A549 (cell line): ENCODE measurements at regions not wholly inside any gene's neighbourhood (a gene's known extent, or its start where the extent isn't known, plus 50 kb on each side); places are given as distances from the start of the nearest gene placed in this dataset.

Source experiments
- ATAC-seq, 2 experiments: fragments of 200-7000 bp in 1 of 2; fragments of >200 bp in 1 of 2; cut with Nextera tagmentation in 1 of 2; cut with Tn5 transposase in 1 of 2; 3 replicates each; pipeline versions ENCODE4 v1.8.0 to v1.9.1; 2018 to 2020; ENCODE audit warnings: mild to moderate bottlenecking in 1 of 2, moderate library complexity in 1 of 2
- CTCF ChIA-PET: fragments of 300-600 bp; sonication (Branson Sonifier 250); formaldehyde crosslinking; extraction: SDS; loops from one replicate; lab custom pipeline; 2021; ENCODE audit warnings: antibody characterized with exemption, inconsistent platforms; lab: Yijun Ruan, JAX
- POLR2A ChIA-PET: fragments of 350-600 bp; formaldehyde crosslinking; extraction: SDS; loops from one replicate; lab custom pipeline; 2021; ENCODE audit warnings: antibody characterized with exemption, inconsistent platforms; lab: Yijun Ruan, JAX
- DNase-seq, 2 experiments: peaks; one replicate each; pipeline versions ENCODE4 v3.0.0 to v3.0.0-alpha.2; 2011 to 2016; ENCODE audit warnings: low read depth in 1 of 2, low spot score in 1 of 2
- FAIRE-seq: peaks from 2 replicates; lab custom pipeline; 2011; peaks lifted over from hg19 to GRCh38; lab: Jason Lieb, UNC
- H3K27ac ChIP-seq, 2 experiments: fragments of >200 bp; sonication (Bioruptor Twin); formaldehyde crosslinking; 3 replicates each; pipeline ENCODE4 v1.5.1; 2016 to 2017
- H3K4me1 ChIP-seq: fragments of >200 bp; sonication (Bioruptor Twin); formaldehyde crosslinking; 3 replicates; pipeline ENCODE4 v1.6.1; 2016
- H3K4me2 ChIP-seq: fragments of >200 bp; sonication (Bioruptor Twin); formaldehyde crosslinking; 3 replicates; pipeline ENCODE4 v1.6.1; 2016
- H3K4me3 ChIP-seq: fragments of >200 bp; sonication (Bioruptor Twin); formaldehyde crosslinking; 3 replicates; pipeline ENCODE4 v1.5.1; 2016
- H3K9me3 ChIP-seq: fragments of >200 bp; sonication (Bioruptor Twin); formaldehyde crosslinking; 3 replicates; pipeline ENCODE4 v1.6.1; 2016
- CBX2 ChIP-seq: fragments of 200-600 bp; sonication (generic); IDR thresholded peaks from 2 replicates; pipeline ENCODE4 v1.6.1; 2016; ENCODE audit warnings: low read depth, mild to moderate bottlenecking, borderline replicate concordance
- CBX8 ChIP-seq: fragments of 200-600 bp; sonication (generic); IDR thresholded peaks from 2 replicates; pipeline ENCODE4 v1.6.1; 2016
- E2F6 ChIP-seq: IDR thresholded peaks from 2 replicates; pipeline ENCODE4 v1.6.1; 2012; ENCODE audit warnings: low read depth, borderline replicate concordance
- EP300 ChIP-seq, 2 experiments: fragments of >200 bp; sonication (Bioruptor Twin); formaldehyde crosslinking; IDR thresholded peaks; 2 replicates in 1 of 2; 3 replicates in 1 of 2; pipeline ENCODE4 v1.6.1; 2016 to 2017
- FOSL2 ChIP-seq, 2 experiments: fragments of 450-650 bp in 1 of 2; fragments of >200 bp in 1 of 2; sonication (Bioruptor Twin) in 1 of 2; formaldehyde crosslinking; IDR thresholded peaks; 2 replicates each; pipeline versions ENCODE4 v1.5.0 to v1.6.1; 2016 to 2020; ENCODE audit warnings: mild to moderate bottlenecking in 1 of 2, moderate library complexity in 1 of 2
- HES2 ChIP-seq: fragments of >200 bp; sonication (Bioruptor Twin); formaldehyde crosslinking; IDR thresholded peaks from 2 replicates; pipeline ENCODE4 v1.6.1; 2016
- HMGXB4 ChIP-seq: fragments of 250-450 bp; sonication (Bioruptor Pico); IDR thresholded peaks from 2 replicates; pipeline ENCODE4 v1.5.0; 2021; ENCODE audit warnings: mild to moderate bottlenecking, moderate library complexity, borderline replicate concordance
- MAFK ChIP-seq: fragments of 450-650 bp; IDR thresholded peaks from 2 replicates; pipeline ENCODE4 v1.6.1; 2014; ENCODE audit not compliant: partially characterized antibody
- MAX ChIP-seq: IDR thresholded peaks from 2 replicates; pipeline ENCODE4 v1.6.1; 2012
- MYC ChIP-seq: IDR thresholded peaks from 2 replicates; pipeline ENCODE4 v1.6.1; 2012; ENCODE audit warnings: mild to moderate bottlenecking, inconsistent platforms, low read length, improper control_type of control experiment, borderline replicate concordance
- PHF8 ChIP-seq: fragments of 200-600 bp; sonication (generic); IDR thresholded peaks from 2 replicates; pipeline ENCODE4 v1.6.1; 2016; ENCODE audit warnings: low read depth, mild to moderate bottlenecking, antibody characterized with exemption, moderate library complexity, borderline replicate concordance
- POLR2A ChIP-seq: IDR thresholded peaks from 2 replicates; pipeline ENCODE4 v1.6.1; 2012; ENCODE audit warnings: mild to moderate bottlenecking, low read length
- RAD21 ChIP-seq, 2 experiments: fragments of >200 bp in 1 of 2; sonication (Bioruptor Twin) in 1 of 2; formaldehyde crosslinking in 1 of 2; IDR thresholded peaks in 1 of 2; conservative IDR thresholded peaks in 1 of 2; 2 replicates in 1 of 2; 3 replicates in 1 of 2; pipeline ENCODE4 v1.6.1; 2012 to 2018; ENCODE audit warnings: inconsistent platforms in 1 of 2
- SMC3 ChIP-seq: fragments of >200 bp; sonication (Bioruptor Twin); formaldehyde crosslinking; IDR thresholded peaks from 3 replicates; pipeline ENCODE4 v1.6.1; 2018; ENCODE audit warnings: inconsistent platforms
- SREBF2 ChIP-seq: fragments of 450-650 bp; IDR thresholded peaks from 2 replicates; pipeline ENCODE4 v1.6.1; 2014; ENCODE audit warnings: mild to moderate bottlenecking, moderate library complexity
- TP53 ChIP-seq: fragments of 250-450 bp; sonication (Bioruptor Pico); IDR thresholded peaks from 2 replicates; pipeline ENCODE4 v1.5.0; 2021; ENCODE audit warnings: mild to moderate bottlenecking, moderate library complexity
- ZC3H11A ChIP-seq: fragments of 450-650 bp; IDR thresholded peaks from 2 replicates; pipeline ENCODE4 v1.6.1; 2014; ENCODE audit warnings: antibody characterized with exemption, mild to moderate bottlenecking
- ZFP36 ChIP-seq: fragments of 450-650 bp; IDR thresholded peaks from 2 replicates; pipeline ENCODE4 v1.6.1; 2014; ENCODE audit warnings: borderline replicate concordance; ENCODE audit not compliant: partially characterized antibody
- WGBS: methylation state at CpG from one replicate; pipeline ENCODE4 v1.1.6; 2017; ENCODE audit errors: missing lambda C conversion rate; 5-methylcytosine and 5-hydroxymethylcytosine counted together
- TF ChIP-seq, protein P1 (sequence below): fragments of 250-450 bp; sonication (Bioruptor Pico); IDR thresholded peaks from 2 replicates; pipeline ENCODE4 v1.5.0; 2020; ENCODE audit warnings: low read depth, mild to moderate bottlenecking, moderate library complexity
- TF ChIP-seq, protein P2 (sequence below): fragments of 450-650 bp; IDR thresholded peaks from 2 replicates; pipeline ENCODE4 v1.6.1; 2014; ENCODE audit warnings: antibody characterized with exemption
- TF ChIP-seq, protein P3 (sequence below): fragments of 200-600 bp; sonication (generic); IDR thresholded peaks from 2 replicates; pipeline ENCODE4 v1.6.1; 2016; ENCODE audit warnings: antibody characterized with exemption, mild to moderate bottlenecking, moderate library complexity

- ATAC-seq (no peak), DNase-seq (no peak), FAIRE-seq (no peak)
- ChIA-PET CTCF (interaction anchor here (0.6 kb wide), 1 partner anchor 187 kb away, joined by 5 read pairs; no protein-coding TSS in a partner anchor), POLR2A (no interaction called here)
- H3K9me3 ChIP-seq, result no peaks in the 10 kb centered on the region
- H3K4me1 ChIP-seq, result no peaks in the 10 kb centered on the region
- H3K27ac ChIP-seq, result no peak overlapping the region
- TF ChIP-seq CBX8 (no peak), POLR2A (no peak), MYC (no peak), EP300 (IDR thresholded peaks at IDR 0.05) (no peak), FOSL2 (IDR thresholded peaks at IDR 0.05) (no peak), FOSL2 (CRISPR knock-in tag; IDR thresholded peaks at IDR 0.05) (no peak), MAX (no peak)
- TF ChIP-seq, protein P1, sequence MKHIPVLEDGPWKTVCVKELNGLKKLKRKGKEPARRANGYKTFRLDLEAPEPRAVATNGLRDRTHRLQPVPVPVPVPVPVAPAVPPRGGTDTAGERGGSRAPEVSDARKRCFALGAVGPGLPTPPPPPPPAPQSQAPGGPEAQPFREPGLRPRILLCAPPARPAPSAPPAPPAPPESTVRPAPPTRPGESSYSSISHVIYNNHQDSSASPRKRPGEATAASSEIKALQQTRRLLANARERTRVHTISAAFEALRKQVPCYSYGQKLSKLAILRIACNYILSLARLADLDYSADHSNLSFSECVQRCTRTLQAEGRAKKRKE (CRISPR knock-in tag), result no peak
- TF ChIP-seq, protein P2, sequence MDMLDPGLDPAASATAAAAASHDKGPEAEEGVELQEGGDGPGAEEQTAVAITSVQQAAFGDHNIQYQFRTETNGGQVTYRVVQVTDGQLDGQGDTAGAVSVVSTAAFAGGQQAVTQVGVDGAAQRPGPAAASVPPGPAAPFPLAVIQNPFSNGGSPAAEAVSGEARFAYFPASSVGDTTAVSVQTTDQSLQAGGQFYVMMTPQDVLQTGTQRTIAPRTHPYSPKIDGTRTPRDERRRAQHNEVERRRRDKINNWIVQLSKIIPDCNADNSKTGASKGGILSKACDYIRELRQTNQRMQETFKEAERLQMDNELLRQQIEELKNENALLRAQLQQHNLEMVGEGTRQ, result no peak
- H3K4me2 ChIP-seq, result no peak overlapping the region
- H3K4me3 ChIP-seq, result no peak overlapping the region
Measured at GRCh38 chr13:74063533-74064100, 70.6 kb downstream of the KLF12 start.

DNA sequence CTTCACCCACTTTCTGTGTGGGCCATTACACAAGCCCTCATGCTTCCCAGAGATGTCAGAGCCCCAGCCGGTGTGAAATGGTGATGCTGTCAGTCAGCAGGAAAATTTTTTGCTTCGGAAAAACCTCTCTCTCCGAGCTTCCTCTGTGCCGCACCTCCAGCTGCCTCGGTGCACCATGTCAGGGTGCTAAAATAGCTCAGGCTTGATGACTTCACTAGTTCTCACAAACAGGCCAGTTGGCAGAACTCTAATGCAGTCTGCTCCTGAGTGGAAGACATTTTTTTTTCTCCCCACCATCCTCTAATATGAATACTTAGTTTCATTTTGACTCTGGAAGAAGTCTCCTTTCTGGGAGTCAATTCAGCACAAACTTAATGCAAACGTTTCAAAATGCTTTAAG is 71.3 kb downstream of the KLF12 start:
- TF ChIP-seq PHF8 (no peak), SMC3 (no peak), CBX2 (no peak), E2F6 (no peak), TP53 (no peak), SREBF2 (no peak), ZC3H11A (no peak)
- TF ChIP-seq, protein P3, sequence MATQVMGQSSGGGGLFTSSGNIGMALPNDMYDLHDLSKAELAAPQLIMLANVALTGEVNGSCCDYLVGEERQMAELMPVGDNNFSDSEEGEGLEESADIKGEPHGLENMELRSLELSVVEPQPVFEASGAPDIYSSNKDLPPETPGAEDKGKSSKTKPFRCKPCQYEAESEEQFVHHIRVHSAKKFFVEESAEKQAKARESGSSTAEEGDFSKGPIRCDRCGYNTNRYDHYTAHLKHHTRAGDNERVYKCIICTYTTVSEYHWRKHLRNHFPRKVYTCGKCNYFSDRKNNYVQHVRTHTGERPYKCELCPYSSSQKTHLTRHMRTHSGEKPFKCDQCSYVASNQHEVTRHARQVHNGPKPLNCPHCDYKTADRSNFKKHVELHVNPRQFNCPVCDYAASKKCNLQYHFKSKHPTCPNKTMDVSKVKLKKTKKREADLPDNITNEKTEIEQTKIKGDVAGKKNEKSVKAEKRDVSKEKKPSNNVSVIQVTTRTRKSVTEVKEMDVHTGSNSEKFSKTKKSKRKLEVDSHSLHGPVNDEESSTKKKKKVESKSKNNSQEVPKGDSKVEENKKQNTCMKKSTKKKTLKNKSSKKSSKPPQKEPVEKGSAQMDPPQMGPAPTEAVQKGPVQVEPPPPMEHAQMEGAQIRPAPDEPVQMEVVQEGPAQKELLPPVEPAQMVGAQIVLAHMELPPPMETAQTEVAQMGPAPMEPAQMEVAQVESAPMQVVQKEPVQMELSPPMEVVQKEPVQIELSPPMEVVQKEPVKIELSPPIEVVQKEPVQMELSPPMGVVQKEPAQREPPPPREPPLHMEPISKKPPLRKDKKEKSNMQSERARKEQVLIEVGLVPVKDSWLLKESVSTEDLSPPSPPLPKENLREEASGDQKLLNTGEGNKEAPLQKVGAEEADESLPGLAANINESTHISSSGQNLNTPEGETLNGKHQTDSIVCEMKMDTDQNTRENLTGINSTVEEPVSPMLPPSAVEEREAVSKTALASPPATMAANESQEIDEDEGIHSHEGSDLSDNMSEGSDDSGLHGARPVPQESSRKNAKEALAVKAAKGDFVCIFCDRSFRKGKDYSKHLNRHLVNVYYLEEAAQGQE, result no peak
- Histone ChIP-seq H3K4me2 (no peak overlapping the region), H3K27ac (no peak overlapping the region), H3K4me1 (no peaks in the 10 kb centered on the region), H3K4me3 (no peak overlapping the region), H3K9me3 (no peaks in the 10 kb centered on the region)
- ATAC-seq (no peak), DNase-seq (no peak), FAIRE-seq (no peak)
- 51% methylated on average over 4 of the region's 6 CpGs for WGBS
- ChIA-PET CTCF (interaction anchor here (0.6 kb wide), 1 partner anchor 187 kb away, joined by 5 read pairs; no protein-coding TSS in a partner anchor), POLR2A (no interaction called here)

- Histone ChIP-seq H3K9me3 (no peaks in the 10 kb centered on the region), H3K4me3 (no peak overlapping the region), H3K4me1 (no peaks in the 10 kb centered on the region), H3K4me2 (no peak overlapping the region), H3K27ac (no peak overlapping the region)
- ATAC-seq (no peak), FAIRE-seq (no peak), DNase-seq (no peak)
- CTCF ChIA-PET, result no interaction called here
- WGBS, result 64% methylated on average over 3 of the region's 3 CpGs
- POLR2A ChIA-PET, result no interaction called here
- no peak for TF ChIP-seq MAFK
- TF ChIP-seq EP300 (IDR thresholded peaks at IDR 0.05), result no peak
- TF ChIP-seq HES2, result no peak
- no peak for TF ChIP-seq ZFP36
- no peak for TF ChIP-seq HMGXB4 (CRISPR knock-in tag)
- no peak for TF ChIP-seq RAD21 (conservative IDR thresholded peaks at IDR 0.05 in 1 of 2, IDR thresholded peaks at IDR 0.05 in 1 of 2)
- TF ChIP-seq, protein P3, result no peak
Measured at GRCh38 chr13:74061926-74062595, 72.1 kb downstream of the KLF12 start.
